Astrocyte of the hippocampus (primary cell): ENCODE measurements at regions not wholly inside any gene's neighbourhood (a gene's known extent, or its start where the extent isn't known, plus 50 kb on each side); places are given as distances from the start of the nearest gene placed in this dataset.
"Not testable (repeated sequence)": the region's sequence is repeated elsewhere in the genome, so short reads cannot be mapped to it uniquely, and the experiment has no call there.

Experiments used
- DNase-seq: peaks from one replicate; pipeline ENCODE4 v3.0.0; 2011; ENCODE audit warnings: low read depth, low spot score

GRCh38 chr6:84356907-84357306 is 129.5 kb upstream of the CEP162 start:
- no peak for DNase-seq

GRCh38 chr6:84353459-84354423 is 126.3 kb upstream of the CEP162 start:
- DNase-seq, result no peak

GRCh38 chr6:84350397-84350796 is 123.0 kb upstream of the CEP162 start:
- no peak for DNase-seq

GRCh38 chr6:84349542-84349941 is 122.1 kb upstream of the CEP162 start:
- no peak for DNase-seq

GRCh38 chr6:84348801-84349200 is 121.4 kb upstream of the CEP162 start:
- no peak for DNase-seq

- DNase-seq, result no peak
Observed at GRCh38 chr6:84346372-84346771, 118.9 kb upstream of the CEP162 start.

- no peak for DNase-seq
Observed at GRCh38 chr6:84344005-84344404, 116.6 kb upstream of the CEP162 start.

- no peak for DNase-seq
Observed at GRCh38 chr6:84340422-84340821, 113.0 kb upstream of the CEP162 start.

GRCh38 chr6:84333842-84334241 is 106.4 kb upstream of the CEP162 start:
- DNase-seq, result no peak

GRCh38 chr6:84332139-84333034 is 104.9 kb upstream of the CEP162 start:
- DNase-seq, result no peak

- no peak for DNase-seq
Observed at GRCh38 chr6:84330325-84330724, 102.9 kb upstream of the CEP162 start.

- no peak for DNase-seq
Observed at GRCh38 chr6:84329516-84329915, 102.1 kb upstream of the CEP162 start.

GRCh38 chr6:84329077-84329476 is 101.6 kb upstream of the CEP162 start:
- no peak for DNase-seq

- DNase-seq, result no peak
Observed at GRCh38 chr6:84317463-84317862, 90.0 kb upstream of the CEP162 start.

- DNase-seq, result no peak
Observed at GRCh38 chr6:84314377-84314898, 87.0 kb upstream of the CEP162 start.

GRCh38 chr6:84309336-84309735 is 81.9 kb upstream of the CEP162 start:
- no peak for DNase-seq

- no peak for DNase-seq
Observed at GRCh38 chr6:84304881-84305280, 77.4 kb upstream of the CEP162 start.

- DNase-seq, result not testable (repeated sequence)
Observed at GRCh38 chr6:84291033-84291432, 63.6 kb upstream of the CEP162 start.

GRCh38 chr6:84284428-84285049 is 57.1 kb upstream of the CEP162 start:
- DNase-seq, result no peak

GRCh38 chr6:84282550-84282949 is 55.1 kb upstream of the CEP162 start:
- peak; percentile 85 for DNase-seq

GRCh38 chr6:84280639-84281038 is 53.2 kb upstream of the CEP162 start:
- DNase-seq, result no peak

- no peak for DNase-seq
Observed at GRCh38 chr6:84280030-84280429, 52.6 kb upstream of the CEP162 start.
